HAP-1 (cell line): ENCODE measurements at regions not wholly inside any gene's neighbourhood (a gene's known extent, or its start where the extent isn't known, plus 50 kb on each side); places are given as distances from the start of the nearest gene placed in this dataset.

Experiments used
- DNase-seq, 2 experiments: peaks; one replicate each; pipeline ENCODE4 v3.0.0-alpha.2; 2016 to 2020; ENCODE audit warnings: low spot score in 2 of 2
- H3K27me3 ChIP-seq: fragments of 250-450 bp; sonication (Bioruptor Pico); 2 replicates; pipeline ENCODE4 v1.5.1; 2020; ENCODE audit warnings: low read depth, mild to moderate bottlenecking, moderate library complexity
- H3K36me3 ChIP-seq: fragments of 250-450 bp; sonication (Bioruptor Pico); replicated peaks from 2 replicates; pipeline ENCODE4 v1.5.1; 2020; ENCODE audit warnings: mild to moderate bottlenecking
- H3K4me1 ChIP-seq: fragments of 250-450 bp; sonication (Bioruptor Pico); 2 replicates; pipeline ENCODE4 v1.5.1; 2020; ENCODE audit warnings: mild to moderate bottlenecking
- H3K4me3 ChIP-seq: fragments of 250-450 bp; sonication (Bioruptor Pico); 2 replicates; pipeline ENCODE4 v1.5.1; 2020; ENCODE audit warnings: mild to moderate bottlenecking, moderate library complexity
- H3K9me3 ChIP-seq: fragments of 250-450 bp; sonication (Bioruptor Pico); 2 replicates; pipeline ENCODE4 v1.5.1; 2020; ENCODE audit warnings: mild to moderate bottlenecking, moderate library complexity
- in situ Hi-C: fragments of 300-500 bp; cut with MboI; formaldehyde crosslinking; loops from 3 replicates; pipeline ENCODE4 v1.14.3; 2020; ENCODE audit warnings: low sequenced_read_pairs, inconsistent platforms, mixed read lengths

GRCh38 chrX:55169782-55170181 lies 50.4 kb upstream of the PAGE5 start:
- in situ Hi-C loops = no loop called here
- H3K4me1 ChIP-seq = no peaks in the 10 kb centered on the region

More at GRCh38 chrX:55169782-55170181, 50.4 kb upstream of the PAGE5 start:
- Histone ChIP-seq H3K9me3 (no peaks in the 10 kb centered on the region), H3K27me3 (no peaks in the 10 kb centered on the region), H3K4me3 (no peak overlapping the region), H3K36me3 (no peaks in the 10 kb centered on the region)
- no peak for DNase-seq
